IMR-90 (cell line): ENCODE measurements at regions not wholly inside any gene's neighbourhood (a gene's known extent, or its start where the extent isn't known, plus 50 kb on each side); places are given as distances from the start of the nearest gene placed in this dataset.

ENCODE experiments used
- ATAC-seq: fragments of 200-7000 bp; cut with Tn5 transposase; 2 replicates; pipeline ENCODE4 v1.9.1; 2020; ENCODE audit warnings: low read depth, mild to moderate bottlenecking, moderate library complexity
- BruUV-seq: library from RNA; stranded (reverse); fragments of 400-500 nt; replicated peaks from 2 replicates; lab custom pipeline; 2021; lab: Mats Ljungman, UMichigan
- CTCF ChIA-PET: fragments of 300-600 bp; formaldehyde crosslinking; extraction: SDS; loops from one replicate; lab custom pipeline; 2021; ENCODE audit warnings: antibody characterized with exemption; lab: Yijun Ruan, JAX
- POLR2A ChIA-PET: fragments of 300-600 bp; sonication (Branson Sonifier 250); formaldehyde crosslinking; loops from one replicate; lab custom pipeline; 2022; ENCODE audit warnings: antibody characterized with exemption; ENCODE audit not compliant: unreplicated experiment; lab: Charles Lee
- DNase-seq: peaks from one replicate; pipeline ENCODE4 v3.0.0; 2013
- H2AFZ ChIP-seq: replicated peaks from 2 replicates; pipeline ENCODE3; 2013; ENCODE audit warnings: low read length, mild to moderate bottlenecking; ENCODE audit not compliant: poor library complexity
- H2AK5ac ChIP-seq: 2 replicates; pipeline ENCODE4 v1.6.1; 2013; ENCODE audit warnings: low read depth, low read length, inconsistent platforms
- H2AK9ac ChIP-seq: replicated peaks from 2 replicates; pipeline ENCODE3; 2013; ENCODE audit warnings: mild to moderate bottlenecking, low read depth, low read length, moderate library complexity; ENCODE audit not compliant: poor library complexity
- H2BK120ac ChIP-seq: 2 replicates; pipeline ENCODE4 v1.6.1; 2013; ENCODE audit warnings: low read depth, low read length, inconsistent platforms
- H2BK15ac ChIP-seq: 3 replicates; pipeline ENCODE4 v1.6.1; 2013; ENCODE audit warnings: low read depth, low read length, inconsistent platforms
- H2BK20ac ChIP-seq: 2 replicates; pipeline ENCODE4 v1.6.1; 2013; ENCODE audit warnings: low read depth, mild to moderate bottlenecking, inconsistent platforms, low read length, moderate library complexity
- H2BK5ac ChIP-seq: 2 replicates; pipeline ENCODE4 v1.6.1; 2013; ENCODE audit warnings: mild to moderate bottlenecking, low read depth, low read length, inconsistent platforms; ENCODE audit not compliant: poor library complexity, severe bottlenecking
- H3K14ac ChIP-seq: replicated peaks from 2 replicates; pipeline ENCODE4 v1.6.1; 2013; ENCODE audit warnings: low read depth, low read length, inconsistent platforms
- H3K18ac ChIP-seq: 2 replicates; pipeline ENCODE4 v1.6.1; 2013; ENCODE audit warnings: low read depth, low read length, control low read depth
- H3K23ac ChIP-seq: 2 replicates; pipeline ENCODE4 v1.6.1; 2013; ENCODE audit warnings: low read depth, low read length, inconsistent platforms
- H3K27ac ChIP-seq: 2 replicates; pipeline ENCODE4 v1.5.1; 2013; ENCODE audit warnings: mild to moderate bottlenecking, control low read depth, low read length; ENCODE audit not compliant: insufficient read depth
- H3K27me3 ChIP-seq: 2 replicates; pipeline ENCODE4 v1.6.1; 2013; ENCODE audit warnings: low read length; ENCODE audit not compliant: control insufficient read depth, insufficient read depth
- H3K36me3 ChIP-seq: 2 replicates; pipeline ENCODE4 v1.6.1; 2013; ENCODE audit warnings: low read length, mixed read lengths; ENCODE audit not compliant: control insufficient read depth, insufficient read depth
- H3K4ac ChIP-seq: 2 replicates; pipeline ENCODE4 v1.6.1; 2013; ENCODE audit warnings: low read depth, low read length, inconsistent platforms
- H3K4me1 ChIP-seq: 2 replicates; pipeline ENCODE4 v1.6.1; 2013; ENCODE audit warnings: low read length, mixed read lengths; ENCODE audit not compliant: control insufficient read depth, insufficient read depth
- H3K4me2 ChIP-seq: 2 replicates; pipeline ENCODE4 v1.6.1; 2013; ENCODE audit warnings: low read depth, mild to moderate bottlenecking, control low read depth, low read length, moderate library complexity
- H3K4me3 ChIP-seq: 2 replicates; pipeline ENCODE4 v1.5.1; 2013; ENCODE audit warnings: low read depth, mild to moderate bottlenecking, control low read depth, low read length, moderate library complexity; ENCODE audit not compliant: insufficient read depth
- H3K56ac ChIP-seq: 2 replicates; pipeline ENCODE4 v1.6.1; 2013; ENCODE audit warnings: low read length, inconsistent platforms; ENCODE audit not compliant: insufficient read depth; ENCODE audit errors: extremely low read depth
- H3K79me1 ChIP-seq, 2 experiments: 2 replicates each; pipeline ENCODE4 v1.6.1; 2013; ENCODE audit warnings: low read length in 2 of 2, inconsistent platforms in 1 of 2, low read depth in 1 of 2
- H3K9ac ChIP-seq: 2 replicates; pipeline ENCODE4 v1.6.1; 2013; ENCODE audit warnings: low read depth, low read length, control low read depth
- H3K9me1 ChIP-seq: 2 replicates; pipeline ENCODE4 v1.6.1; 2013; ENCODE audit warnings: low read length, inconsistent platforms; ENCODE audit not compliant: insufficient read depth
- H3K9me3 ChIP-seq: 2 replicates; pipeline ENCODE4 v1.6.1; 2013; ENCODE audit warnings: low read length; ENCODE audit not compliant: control insufficient read depth, insufficient read depth
- H4K20me1 ChIP-seq: 2 replicates; pipeline ENCODE4 v1.6.1; 2013; ENCODE audit warnings: low read length, inconsistent platforms; ENCODE audit not compliant: insufficient read depth
- H4K5ac ChIP-seq: 2 replicates; pipeline ENCODE4 v1.6.1; 2013; ENCODE audit warnings: mild to moderate bottlenecking, low read depth, low read length, control low read depth
- H4K8ac ChIP-seq, 2 experiments: 2 replicates each; pipeline ENCODE4 v1.6.1; 2013; ENCODE audit warnings: low read depth in 2 of 2, low read length in 2 of 2, control low read depth in 1 of 2, inconsistent platforms in 1 of 2
- H4K91ac ChIP-seq: 2 replicates; pipeline ENCODE4 v1.6.1; 2013; ENCODE audit warnings: low read depth, low read length, inconsistent platforms; ENCODE audit not compliant: insufficient read depth
- BHLHE40 ChIP-seq: fragments of 150-350 bp; IDR thresholded peaks from 2 replicates; pipeline ENCODE4 v1.6.1; 2016; ENCODE audit warnings: mild to moderate bottlenecking, low read depth, low read length
- CEBPB ChIP-seq: IDR thresholded peaks from 2 replicates; pipeline ENCODE4 v1.6.1; 2012; ENCODE audit warnings: low read depth, low read length, improper control_type of control experiment
- CHD1 ChIP-seq: IDR thresholded peaks from 2 replicates; pipeline ENCODE4 v1.6.1; 2012; ENCODE audit warnings: low read depth, low read length, improper control_type of control experiment
- FOS ChIP-seq: fragments of 150-350 bp; IDR thresholded peaks from 2 replicates; pipeline ENCODE4 v1.6.1; 2016; ENCODE audit warnings: low read depth, low read length
- MAFK ChIP-seq: IDR thresholded peaks from 2 replicates; pipeline ENCODE4 v1.6.1; 2012; ENCODE audit warnings: low read depth, low read length, improper control_type of control experiment
- MAZ ChIP-seq: IDR thresholded peaks from 2 replicates; pipeline ENCODE4 v1.6.1; 2012; ENCODE audit warnings: low read depth, mild to moderate bottlenecking, low read length, improper control_type of control experiment, moderate library complexity, borderline replicate concordance
- MXI1 ChIP-seq: IDR thresholded peaks from 2 replicates; pipeline ENCODE4 v1.6.1; 2012; ENCODE audit warnings: low read depth, mild to moderate bottlenecking, low read length, moderate library complexity, borderline replicate concordance
- NFE2L2 ChIP-seq: fragments of 150-350 bp; IDR thresholded peaks from 2 replicates; pipeline ENCODE4 v1.6.1; 2016; ENCODE audit warnings: low read depth, mild to moderate bottlenecking, low read length
- POLR2A ChIP-seq: IDR thresholded peaks from 2 replicates; pipeline ENCODE4 v1.6.1; 2012; ENCODE audit warnings: mild to moderate bottlenecking, low read depth, low read length
- RAD21 ChIP-seq: IDR thresholded peaks from 2 replicates; pipeline ENCODE4 v1.6.1; 2012; ENCODE audit warnings: low read length, improper control_type of control experiment
- RCOR1 ChIP-seq: IDR thresholded peaks from 2 replicates; pipeline ENCODE4 v1.6.1; 2012; ENCODE audit warnings: mild to moderate bottlenecking, low read length, improper control_type of control experiment; ENCODE audit not compliant: insufficient replicate concordance
- RFX5 ChIP-seq: IDR thresholded peaks from 2 replicates; pipeline ENCODE4 v1.8.0; 2012; ENCODE audit warnings: low read depth, mild to moderate bottlenecking, low read length, moderate library complexity
- SMC3 ChIP-seq: fragments of 150-350 bp; IDR thresholded peaks from 2 replicates; pipeline ENCODE4 v1.6.1; 2016; ENCODE audit warnings: low read depth, mild to moderate bottlenecking, antibody characterized with exemption, low read length, moderate library complexity
- WGBS, 2 experiments: methylation state at CpG; one replicate each; pipeline versions ENCODE4 v1.1.5 to v1.1.7; 2013; ENCODE audit warnings: missing lambda C conversion rate in 2 of 2; ENCODE audit not compliant: insufficient read length in 1 of 2; ENCODE audit errors: extremely low coverage in 2 of 2; 5-methylcytosine and 5-hydroxymethylcytosine counted together
- dilution Hi-C: fragments of 300-500 bp; cut with HindIII; formaldehyde crosslinking; loops from one replicate; pipeline ENCODE4 v1.14.3; 2018; ENCODE audit warnings: low sequenced_read_pairs; ENCODE audit not compliant: unreplicated experiment
- in situ Hi-C: fragments of 300-500 bp; cut with MboI; formaldehyde crosslinking; loops from 3 replicates; pipeline ENCODE4 v1.14.3; 2019; ENCODE audit warnings: low sequenced_read_pairs, inconsistent platforms, mixed read lengths
- intact Hi-C: fragments of 100-400 bp; cut with micrococcal nuclease; formaldehyde crosslinking; loops from 2 replicates; pipeline ENCODE4 v1.10.0; 2022
- TF ChIP-seq, protein P1 (sequence below): conservative IDR thresholded peaks from 2 replicates; pipeline ENCODE4 v1.5.1; 2012; ENCODE audit warnings: mild to moderate bottlenecking, low read depth, low read length, improper control_type of control experiment
- TF ChIP-seq, protein P2 (sequence below): fragments of 150-350 bp; IDR thresholded peaks from 2 replicates; pipeline ENCODE4 v1.6.1; 2017; ENCODE audit warnings: mild to moderate bottlenecking, antibody characterized with exemption, low read length, low read depth
- TF ChIP-seq, protein P3 (sequence below): fragments of 150-350 bp; IDR thresholded peaks from 2 replicates; pipeline ENCODE4 v1.6.1; 2016; ENCODE audit warnings: low read depth, mild to moderate bottlenecking, low read length, moderate library complexity, borderline replicate concordance

DNA sequence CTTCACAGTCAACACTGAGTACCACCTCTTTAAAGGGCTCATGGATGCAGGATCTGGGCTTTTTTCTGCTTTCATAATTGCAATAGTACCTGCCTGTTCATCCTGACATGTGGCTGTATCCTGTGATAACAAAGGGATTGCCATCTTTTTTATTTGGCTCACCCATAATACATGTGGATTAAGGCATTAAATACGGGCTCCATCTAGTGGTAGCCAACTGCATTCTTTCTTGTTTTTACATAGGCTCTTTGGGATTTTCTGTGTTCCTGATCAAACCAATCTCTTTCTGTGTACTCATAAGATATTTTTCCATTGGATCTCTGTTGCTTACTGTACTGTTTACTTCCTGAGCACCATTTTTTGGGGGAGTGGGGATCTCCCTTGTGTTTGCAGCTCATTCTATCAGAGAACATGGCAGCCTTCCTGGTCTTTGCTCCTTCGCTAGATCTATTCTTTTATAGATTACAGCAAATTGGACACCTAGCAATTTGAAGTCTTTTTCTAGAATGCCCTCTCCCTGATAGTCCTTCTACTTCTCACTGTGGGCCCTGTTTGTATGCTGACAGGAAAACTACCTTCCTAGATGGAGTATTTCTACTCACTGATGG is 723.4 kb upstream of the MDGA2 start:
- peak; percentile 47 for DNase-seq
- no CpG with 5 or more reads among the region's 2 CpGs for WGBS, 2 experiments

More for the DNA sequence above, 723.4 kb upstream of the MDGA2 start:
- no TSS peak for BruUV-seq
- peak; percentile 76 for ATAC-seq
- Histone ChIP-seq H4K8ac (no peak overlapping the region), H3K4ac (no peak overlapping the region), H3K23ac (no peak overlapping the region), H4K91ac (no peak overlapping the region), H4K5ac (no peak overlapping the region), H2BK120ac (no peak overlapping the region), H3K4me1 (no peaks in the 10 kb centered on the region), H3K4me3 (no peak overlapping the region), H3K9ac (no peak overlapping the region), H2BK5ac (no peak overlapping the region), H3K79me1 (no peaks in the 10 kb centered on the region), H3K36me3 (no peaks in the 10 kb centered on the region), H3K9me1 (no peaks in the 10 kb centered on the region), H3K27me3 (no peaks in the 10 kb centered on the region), H4K20me1 (no peaks in the 10 kb centered on the region), H2BK20ac (no peak overlapping the region), H2AFZ (no peak overlapping the region), H3K4me2 (no peak overlapping the region), H3K18ac (no peak overlapping the region), H3K56ac (no peak overlapping the region), H3K27ac (no peak overlapping the region), H2BK15ac (no peak overlapping the region), H3K9me3 (0 out of 2 replicates have a peak, but pooled peaks cover 3% of the 10 kb centered on the region), H3K14ac (no peak overlapping the region), H2AK5ac (no peak overlapping the region), H2AK9ac (no peak overlapping the region)
- in situ Hi-C loops (no loop called here), intact Hi-C loops (loop anchor here (2.0 kb wide), 2 partner anchors 482 to 774 kb away; no protein-coding TSS in a partner anchor), dilution Hi-C loops (no loop called here)
- POLR2A ChIA-PET, result no interaction called here
- no peak for TF ChIP-seq POLR2A
- TF ChIP-seq, protein P1, sequence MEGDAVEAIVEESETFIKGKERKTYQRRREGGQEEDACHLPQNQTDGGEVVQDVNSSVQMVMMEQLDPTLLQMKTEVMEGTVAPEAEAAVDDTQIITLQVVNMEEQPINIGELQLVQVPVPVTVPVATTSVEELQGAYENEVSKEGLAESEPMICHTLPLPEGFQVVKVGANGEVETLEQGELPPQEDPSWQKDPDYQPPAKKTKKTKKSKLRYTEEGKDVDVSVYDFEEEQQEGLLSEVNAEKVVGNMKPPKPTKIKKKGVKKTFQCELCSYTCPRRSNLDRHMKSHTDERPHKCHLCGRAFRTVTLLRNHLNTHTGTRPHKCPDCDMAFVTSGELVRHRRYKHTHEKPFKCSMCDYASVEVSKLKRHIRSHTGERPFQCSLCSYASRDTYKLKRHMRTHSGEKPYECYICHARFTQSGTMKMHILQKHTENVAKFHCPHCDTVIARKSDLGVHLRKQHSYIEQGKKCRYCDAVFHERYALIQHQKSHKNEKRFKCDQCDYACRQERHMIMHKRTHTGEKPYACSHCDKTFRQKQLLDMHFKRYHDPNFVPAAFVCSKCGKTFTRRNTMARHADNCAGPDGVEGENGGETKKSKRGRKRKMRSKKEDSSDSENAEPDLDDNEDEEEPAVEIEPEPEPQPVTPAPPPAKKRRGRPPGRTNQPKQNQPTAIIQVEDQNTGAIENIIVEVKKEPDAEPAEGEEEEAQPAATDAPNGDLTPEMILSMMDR, result peak; percentile 59
- no peak for TF ChIP-seq MXI1
- TF ChIP-seq FOS, result no peak
- TF ChIP-seq, protein P2, sequence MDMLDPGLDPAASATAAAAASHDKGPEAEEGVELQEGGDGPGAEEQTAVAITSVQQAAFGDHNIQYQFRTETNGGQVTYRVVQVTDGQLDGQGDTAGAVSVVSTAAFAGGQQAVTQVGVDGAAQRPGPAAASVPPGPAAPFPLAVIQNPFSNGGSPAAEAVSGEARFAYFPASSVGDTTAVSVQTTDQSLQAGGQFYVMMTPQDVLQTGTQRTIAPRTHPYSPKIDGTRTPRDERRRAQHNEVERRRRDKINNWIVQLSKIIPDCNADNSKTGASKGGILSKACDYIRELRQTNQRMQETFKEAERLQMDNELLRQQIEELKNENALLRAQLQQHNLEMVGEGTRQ, result no peak
- TF ChIP-seq CEBPB, result no peak
- TF ChIP-seq CHD1, result no peak
- no peak for TF ChIP-seq MAZ
- no peak for TF ChIP-seq NFE2L2
- TF ChIP-seq MAFK, result no peak
- TF ChIP-seq, protein P3, sequence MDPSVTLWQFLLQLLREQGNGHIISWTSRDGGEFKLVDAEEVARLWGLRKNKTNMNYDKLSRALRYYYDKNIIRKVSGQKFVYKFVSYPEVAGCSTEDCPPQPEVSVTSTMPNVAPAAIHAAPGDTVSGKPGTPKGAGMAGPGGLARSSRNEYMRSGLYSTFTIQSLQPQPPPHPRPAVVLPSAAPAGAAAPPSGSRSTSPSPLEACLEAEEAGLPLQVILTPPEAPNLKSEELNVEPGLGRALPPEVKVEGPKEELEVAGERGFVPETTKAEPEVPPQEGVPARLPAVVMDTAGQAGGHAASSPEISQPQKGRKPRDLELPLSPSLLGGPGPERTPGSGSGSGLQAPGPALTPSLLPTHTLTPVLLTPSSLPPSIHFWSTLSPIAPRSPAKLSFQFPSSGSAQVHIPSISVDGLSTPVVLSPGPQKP, result no peak
- peak; percentile 52 for TF ChIP-seq RAD21
- TF ChIP-seq RFX5, result no peak
- peak; percentile 52 for TF ChIP-seq SMC3
- no peak for TF ChIP-seq BHLHE40
- TF ChIP-seq RCOR1, result no peak
- CTCF ChIA-PET, result no interaction called here
